IMR-90 (cell line): ENCODE measurements at regions not wholly inside any gene's neighbourhood (a gene's known extent, or its start where the extent isn't known, plus 50 kb on each side); places are given as distances from the start of the nearest gene placed in this dataset.

ENCODE experiments used
- ATAC-seq: fragments of 200-7000 bp; cut with Tn5 transposase; 2 replicates; pipeline ENCODE4 v1.9.1; 2020; ENCODE audit warnings: low read depth, mild to moderate bottlenecking, moderate library complexity
- BruUV-seq: library from RNA; stranded (reverse); fragments of 400-500 nt; replicated peaks from 2 replicates; lab custom pipeline; 2021; lab: Mats Ljungman, UMichigan
- CTCF ChIA-PET: fragments of 300-600 bp; formaldehyde crosslinking; extraction: SDS; loops from one replicate; lab custom pipeline; 2021; ENCODE audit warnings: antibody characterized with exemption; lab: Yijun Ruan, JAX
- POLR2A ChIA-PET: fragments of 300-600 bp; sonication (Branson Sonifier 250); formaldehyde crosslinking; loops from one replicate; lab custom pipeline; 2022; ENCODE audit warnings: antibody characterized with exemption; ENCODE audit not compliant: unreplicated experiment; lab: Charles Lee
- DNase-seq: peaks from one replicate; pipeline ENCODE4 v3.0.0; 2013
- H2AFZ ChIP-seq: replicated peaks from 2 replicates; pipeline ENCODE3; 2013; ENCODE audit warnings: low read length, mild to moderate bottlenecking; ENCODE audit not compliant: poor library complexity
- H2AK5ac ChIP-seq: 2 replicates; pipeline ENCODE4 v1.6.1; 2013; ENCODE audit warnings: low read depth, low read length, inconsistent platforms
- H2AK9ac ChIP-seq: replicated peaks from 2 replicates; pipeline ENCODE3; 2013; ENCODE audit warnings: mild to moderate bottlenecking, low read depth, low read length, moderate library complexity; ENCODE audit not compliant: poor library complexity
- H2BK120ac ChIP-seq: 2 replicates; pipeline ENCODE4 v1.6.1; 2013; ENCODE audit warnings: low read depth, low read length, inconsistent platforms
- H2BK15ac ChIP-seq: 3 replicates; pipeline ENCODE4 v1.6.1; 2013; ENCODE audit warnings: low read depth, low read length, inconsistent platforms
- H2BK20ac ChIP-seq: 2 replicates; pipeline ENCODE4 v1.6.1; 2013; ENCODE audit warnings: low read depth, mild to moderate bottlenecking, inconsistent platforms, low read length, moderate library complexity
- H2BK5ac ChIP-seq: 2 replicates; pipeline ENCODE4 v1.6.1; 2013; ENCODE audit warnings: mild to moderate bottlenecking, low read depth, low read length, inconsistent platforms; ENCODE audit not compliant: poor library complexity, severe bottlenecking
- H3K14ac ChIP-seq: replicated peaks from 2 replicates; pipeline ENCODE4 v1.6.1; 2013; ENCODE audit warnings: low read depth, low read length, inconsistent platforms
- H3K18ac ChIP-seq: 2 replicates; pipeline ENCODE4 v1.6.1; 2013; ENCODE audit warnings: low read depth, low read length, control low read depth
- H3K23ac ChIP-seq: 2 replicates; pipeline ENCODE4 v1.6.1; 2013; ENCODE audit warnings: low read depth, low read length, inconsistent platforms
- H3K27ac ChIP-seq: 2 replicates; pipeline ENCODE4 v1.5.1; 2013; ENCODE audit warnings: mild to moderate bottlenecking, control low read depth, low read length; ENCODE audit not compliant: insufficient read depth
- H3K27me3 ChIP-seq: 2 replicates; pipeline ENCODE4 v1.6.1; 2013; ENCODE audit warnings: low read length; ENCODE audit not compliant: control insufficient read depth, insufficient read depth
- H3K36me3 ChIP-seq: 2 replicates; pipeline ENCODE4 v1.6.1; 2013; ENCODE audit warnings: low read length, mixed read lengths; ENCODE audit not compliant: control insufficient read depth, insufficient read depth
- H3K4ac ChIP-seq: 2 replicates; pipeline ENCODE4 v1.6.1; 2013; ENCODE audit warnings: low read depth, low read length, inconsistent platforms
- H3K4me1 ChIP-seq: 2 replicates; pipeline ENCODE4 v1.6.1; 2013; ENCODE audit warnings: low read length, mixed read lengths; ENCODE audit not compliant: control insufficient read depth, insufficient read depth
- H3K4me2 ChIP-seq: 2 replicates; pipeline ENCODE4 v1.6.1; 2013; ENCODE audit warnings: low read depth, mild to moderate bottlenecking, control low read depth, low read length, moderate library complexity
- H3K4me3 ChIP-seq: 2 replicates; pipeline ENCODE4 v1.5.1; 2013; ENCODE audit warnings: low read depth, mild to moderate bottlenecking, control low read depth, low read length, moderate library complexity; ENCODE audit not compliant: insufficient read depth
- H3K56ac ChIP-seq: 2 replicates; pipeline ENCODE4 v1.6.1; 2013; ENCODE audit warnings: low read length, inconsistent platforms; ENCODE audit not compliant: insufficient read depth; ENCODE audit errors: extremely low read depth
- H3K79me1 ChIP-seq, 2 experiments: 2 replicates each; pipeline ENCODE4 v1.6.1; 2013; ENCODE audit warnings: low read length in 2 of 2, inconsistent platforms in 1 of 2, low read depth in 1 of 2
- H3K9ac ChIP-seq: 2 replicates; pipeline ENCODE4 v1.6.1; 2013; ENCODE audit warnings: low read depth, low read length, control low read depth
- H3K9me1 ChIP-seq: 2 replicates; pipeline ENCODE4 v1.6.1; 2013; ENCODE audit warnings: low read length, inconsistent platforms; ENCODE audit not compliant: insufficient read depth
- H3K9me3 ChIP-seq: 2 replicates; pipeline ENCODE4 v1.6.1; 2013; ENCODE audit warnings: low read length; ENCODE audit not compliant: control insufficient read depth, insufficient read depth
- H4K20me1 ChIP-seq: 2 replicates; pipeline ENCODE4 v1.6.1; 2013; ENCODE audit warnings: low read length, inconsistent platforms; ENCODE audit not compliant: insufficient read depth
- H4K5ac ChIP-seq: 2 replicates; pipeline ENCODE4 v1.6.1; 2013; ENCODE audit warnings: mild to moderate bottlenecking, low read depth, low read length, control low read depth
- H4K8ac ChIP-seq, 2 experiments: 2 replicates each; pipeline ENCODE4 v1.6.1; 2013; ENCODE audit warnings: low read depth in 2 of 2, low read length in 2 of 2, control low read depth in 1 of 2, inconsistent platforms in 1 of 2
- H4K91ac ChIP-seq: 2 replicates; pipeline ENCODE4 v1.6.1; 2013; ENCODE audit warnings: low read depth, low read length, inconsistent platforms; ENCODE audit not compliant: insufficient read depth
- CEBPB ChIP-seq: IDR thresholded peaks from 2 replicates; pipeline ENCODE4 v1.6.1; 2012; ENCODE audit warnings: low read depth, low read length, improper control_type of control experiment
- CTCF ChIP-seq: conservative IDR thresholded peaks from 2 replicates; pipeline ENCODE4 v1.5.1; 2012; ENCODE audit warnings: mild to moderate bottlenecking, low read depth, low read length, improper control_type of control experiment
- MAFK ChIP-seq: IDR thresholded peaks from 2 replicates; pipeline ENCODE4 v1.6.1; 2012; ENCODE audit warnings: low read depth, low read length, improper control_type of control experiment
- MXI1 ChIP-seq: IDR thresholded peaks from 2 replicates; pipeline ENCODE4 v1.6.1; 2012; ENCODE audit warnings: low read depth, mild to moderate bottlenecking, low read length, moderate library complexity, borderline replicate concordance
- POLR2A ChIP-seq: IDR thresholded peaks from 2 replicates; pipeline ENCODE4 v1.6.1; 2012; ENCODE audit warnings: mild to moderate bottlenecking, low read depth, low read length
- RAD21 ChIP-seq: IDR thresholded peaks from 2 replicates; pipeline ENCODE4 v1.6.1; 2012; ENCODE audit warnings: low read length, improper control_type of control experiment
- WGBS, 2 experiments: methylation state at CpG; one replicate each; pipeline versions ENCODE4 v1.1.5 to v1.1.7; 2013; ENCODE audit warnings: missing lambda C conversion rate in 2 of 2; ENCODE audit not compliant: insufficient read length in 1 of 2; ENCODE audit errors: extremely low coverage in 2 of 2; 5-methylcytosine and 5-hydroxymethylcytosine counted together
- dilution Hi-C: fragments of 300-500 bp; cut with HindIII; formaldehyde crosslinking; loops from one replicate; pipeline ENCODE4 v1.14.3; 2018; ENCODE audit warnings: low sequenced_read_pairs; ENCODE audit not compliant: unreplicated experiment
- in situ Hi-C: fragments of 300-500 bp; cut with MboI; formaldehyde crosslinking; loops from 3 replicates; pipeline ENCODE4 v1.14.3; 2019; ENCODE audit warnings: low sequenced_read_pairs, inconsistent platforms, mixed read lengths
- intact Hi-C: fragments of 100-400 bp; cut with micrococcal nuclease; formaldehyde crosslinking; loops from 2 replicates; pipeline ENCODE4 v1.10.0; 2022
- TF ChIP-seq, protein P1 (sequence below): fragments of 150-350 bp; IDR thresholded peaks from 2 replicates; pipeline ENCODE4 v1.6.1; 2017; ENCODE audit warnings: mild to moderate bottlenecking, antibody characterized with exemption, low read length, low read depth

- no peak for TF ChIP-seq CTCF
- TF ChIP-seq POLR2A = no peak
- TF ChIP-seq MAFK = no peak
- no peak for TF ChIP-seq RAD21
- TF ChIP-seq MXI1 = no peak
- no peak for TF ChIP-seq CEBPB
- TF ChIP-seq, protein P1, sequence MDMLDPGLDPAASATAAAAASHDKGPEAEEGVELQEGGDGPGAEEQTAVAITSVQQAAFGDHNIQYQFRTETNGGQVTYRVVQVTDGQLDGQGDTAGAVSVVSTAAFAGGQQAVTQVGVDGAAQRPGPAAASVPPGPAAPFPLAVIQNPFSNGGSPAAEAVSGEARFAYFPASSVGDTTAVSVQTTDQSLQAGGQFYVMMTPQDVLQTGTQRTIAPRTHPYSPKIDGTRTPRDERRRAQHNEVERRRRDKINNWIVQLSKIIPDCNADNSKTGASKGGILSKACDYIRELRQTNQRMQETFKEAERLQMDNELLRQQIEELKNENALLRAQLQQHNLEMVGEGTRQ = no peak
- H2AK9ac ChIP-seq = no peak overlapping the region
- no peak overlapping the region for H4K91ac ChIP-seq
- H2BK15ac ChIP-seq = no peak overlapping the region
- no peak overlapping the region for H3K14ac ChIP-seq
- peaks cover 2 to 3% of the 10 kb centered on the region in 2 experiments; a peak in 1 of 4 replicates for H3K79me1 ChIP-seq
- H2AK5ac ChIP-seq = no peak overlapping the region
- ATAC-seq (peak; percentile 45), DNase-seq (peak; percentile 49)
- H3K4me3 ChIP-seq = no peak overlapping the region
- no peak overlapping the region; the same call in 1 of the 2 replicates for H3K4ac ChIP-seq
- peak overlapping the region in 1 of 2 experiments; percentile 43; a peak in 1 of 4 replicates for H4K8ac ChIP-seq
- H3K27ac ChIP-seq = 0 out of 2 replicates have a peak overlapping the region, but pooled peaks have one; percentile 26
- H3K9me3 ChIP-seq = no peaks in the 10 kb centered on the region
- H3K23ac ChIP-seq = no peak overlapping the region
- CTCF ChIA-PET = interaction anchor here (0.7 to 1.1 kb wide), 2 partner anchors 14 to 1926 kb away, joined by 3 read pairs; no protein-coding TSS in a partner anchor
- no peak overlapping the region for H3K56ac ChIP-seq
- POLR2A ChIA-PET = no interaction called here
- WGBS, 2 experiments = no CpG with 5 or more reads among the region's 2 CpGs
- peaks cover 2% of the 10 kb centered on the region; the same call in 1 of the 2 replicates for H3K9me1 ChIP-seq
- intact Hi-C loops = no loop called here
- H3K9ac ChIP-seq = no peak overlapping the region
- no peaks in the 10 kb centered on the region for H3K36me3 ChIP-seq
- peak overlapping the region; percentile 62; the same call in 1 of the 2 replicates for H3K18ac ChIP-seq
- H4K20me1 ChIP-seq = no peaks in the 10 kb centered on the region
- H2BK20ac ChIP-seq = 0 out of 2 replicates have a peak overlapping the region, but pooled peaks have one; percentile 31
- H2AFZ ChIP-seq = no peak overlapping the region
- peak overlapping the region; percentile 34; the same call in 1 of the 2 replicates for H3K4me2 ChIP-seq
- no peaks in the 10 kb centered on the region for H3K27me3 ChIP-seq
- no peak overlapping the region for H2BK120ac ChIP-seq
- no TSS peak for BruUV-seq
- peaks cover 9% of the 10 kb centered on the region for H3K4me1 ChIP-seq
- H4K5ac ChIP-seq = peak overlapping the region; percentile 43; the same call in 1 of the 2 replicates
- dilution Hi-C loops = no loop called here
- peak overlapping the region; percentile 51 for H2BK5ac ChIP-seq
- in situ Hi-C loops = loop anchor here (10.0 kb wide), 1 partner anchor 187 kb away; the partner anchor contains the start of gene NRIP1
Measured at GRCh38 chr21:14877581-14878228, 187.1 kb downstream of the NRIP1 start.
